ENCODE measurements at regions not wholly inside any gene's neighbourhood (a gene's known extent, or its start where the extent isn't known, plus 50 kb on each side); places are given as distances from the start of the nearest gene placed in this dataset.

DNA sequence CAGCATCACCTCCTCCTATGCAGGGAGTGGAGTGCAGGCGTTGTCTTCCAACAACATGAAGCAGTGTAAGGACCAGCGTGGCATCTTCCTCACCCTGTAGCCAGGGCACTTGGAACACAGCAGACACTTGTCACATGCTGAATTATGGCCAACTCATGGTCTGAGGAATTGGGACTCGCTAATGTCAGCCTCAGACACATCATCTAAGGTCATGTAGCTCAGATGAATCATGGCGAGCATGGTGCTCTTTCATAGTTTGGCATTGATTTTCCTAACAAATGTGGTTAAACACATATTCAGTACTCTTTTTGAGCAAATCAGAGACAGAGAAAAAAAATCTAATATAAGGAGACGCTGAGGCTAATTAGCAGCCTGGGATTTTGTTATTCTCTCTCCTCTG, 99.6 kb upstream of the SGCG start:
- TF ChIP-seq POLR2AphosphoS5 (IDR thresholded peaks at IDR 0.05; ENCODE audit: low read depth, low read length) (no peak), REST (IDR thresholded peaks at IDR 0.05; ENCODE audit: insufficient read depth in 1 of 2, low read depth in 2 of 2, low read length in 2 of 2) (no peak), SIN3A (IDR thresholded peaks at IDR 0.05; ENCODE audit: borderline replicate concordance, insufficient read depth, low read length) (no peak), TAF1 (IDR thresholded peaks at IDR 0.05; ENCODE audit: borderline replicate concordance, insufficient read depth, low read length) (no peak), FOXP2 (optimal IDR thresholded peaks at IDR 0.05; ENCODE audit: borderline replicate concordance, extremely low read depth, extremely low read length, insufficient read depth) (no peak)

DNA sequence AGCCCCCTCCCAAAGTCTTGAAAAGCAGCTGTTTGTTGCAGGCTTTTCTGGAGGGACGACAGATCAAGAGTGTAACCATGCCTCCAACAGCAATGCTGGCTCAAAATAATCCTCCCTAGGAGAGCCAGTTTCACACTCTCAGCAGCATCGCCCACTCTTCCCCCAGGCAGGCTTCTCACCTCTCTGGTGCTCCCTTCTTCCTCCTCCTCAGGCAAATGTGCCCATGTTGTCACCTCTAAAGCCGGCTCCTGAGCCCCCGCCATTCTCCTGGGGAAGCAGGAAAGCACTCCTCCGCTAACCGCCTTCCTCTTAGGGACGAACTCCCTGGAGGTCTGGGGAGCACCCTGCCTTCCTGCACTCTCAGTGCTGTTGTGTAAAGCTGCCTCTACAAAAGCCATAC, 98.9 kb upstream of the SGCG start:
- no peak for TF ChIP-seq POLR2AphosphoS5 (IDR thresholded peaks at IDR 0.05; ENCODE audit: low read depth, low read length)
- TF ChIP-seq TAF1 (IDR thresholded peaks at IDR 0.05; ENCODE audit: borderline replicate concordance, insufficient read depth, low read length): no peak
- TF ChIP-seq FOXP2 (optimal IDR thresholded peaks at IDR 0.05; ENCODE audit: borderline replicate concordance, extremely low read depth, extremely low read length, insufficient read depth): no peak
- TF ChIP-seq REST (IDR thresholded peaks at IDR 0.05; ENCODE audit: insufficient read depth in 1 of 2, low read depth in 2 of 2, low read length in 2 of 2): no peak
- no peak for TF ChIP-seq SIN3A (IDR thresholded peaks at IDR 0.05; ENCODE audit: borderline replicate concordance, insufficient read depth, low read length)

DNA sequence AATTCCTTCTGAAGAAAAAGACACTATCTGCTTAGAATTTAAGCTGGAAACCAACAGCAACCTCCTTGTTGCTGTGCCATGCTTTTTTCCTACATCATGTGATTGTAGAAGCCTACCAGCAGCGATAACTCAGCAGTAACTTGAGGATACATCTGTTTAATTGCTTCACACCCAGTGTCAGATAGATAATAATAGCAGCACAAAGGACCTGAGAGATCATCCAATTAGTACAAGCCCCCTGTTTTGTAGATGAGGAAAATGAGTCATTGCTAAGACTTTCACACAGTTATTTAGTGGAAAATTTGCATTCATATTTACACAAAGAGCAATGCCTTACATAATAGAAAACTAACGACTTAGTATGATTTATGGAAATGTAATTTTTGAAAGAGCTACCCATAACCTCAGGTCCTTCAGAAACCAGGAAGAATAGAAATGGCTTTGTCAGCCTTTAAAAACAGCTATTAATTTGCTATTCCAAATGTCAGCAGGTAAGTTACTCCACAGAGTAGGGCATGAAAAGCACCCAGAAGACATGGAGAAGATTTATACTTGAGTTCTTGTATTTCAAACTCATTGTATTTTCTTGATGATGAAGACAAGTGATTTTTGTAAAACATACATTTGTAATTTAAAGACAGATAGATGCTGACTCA, 93.7 kb upstream of the SGCG start:
- TF ChIP-seq POLR2AphosphoS5 (IDR thresholded peaks at IDR 0.05; ENCODE audit: low read depth, low read length) (no peak), TAF1 (IDR thresholded peaks at IDR 0.05; ENCODE audit: borderline replicate concordance, insufficient read depth, low read length) (no peak), FOXP2 (optimal IDR thresholded peaks at IDR 0.05; ENCODE audit: borderline replicate concordance, extremely low read depth, extremely low read length, insufficient read depth) (no peak), SIN3A (IDR thresholded peaks at IDR 0.05; ENCODE audit: borderline replicate concordance, insufficient read depth, low read length) (no peak), REST (IDR thresholded peaks at IDR 0.05; ENCODE audit: insufficient read depth in 1 of 2, low read depth in 2 of 2, low read length in 2 of 2) (no peak)

DNA sequence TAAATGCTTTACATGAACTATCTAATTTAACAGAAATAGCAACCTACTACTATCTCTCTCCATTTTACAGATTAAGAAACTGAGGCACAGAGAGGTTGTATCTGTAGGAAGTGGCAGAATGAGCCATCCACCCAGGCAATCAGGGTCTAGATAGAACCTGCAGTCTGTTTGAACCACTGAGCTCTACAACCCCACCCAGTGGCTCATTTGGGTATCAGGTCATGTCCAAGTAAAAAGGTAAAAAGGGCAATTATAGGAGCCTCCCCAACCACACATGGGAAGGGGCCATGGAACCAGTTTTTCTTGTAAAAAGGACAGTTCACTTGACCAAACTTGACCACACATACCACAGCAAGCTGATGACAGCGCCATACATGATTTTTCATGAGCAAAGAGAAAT, 92.9 kb upstream of the SGCG start:
- TF ChIP-seq FOXP2 (optimal IDR thresholded peaks at IDR 0.05; ENCODE audit: borderline replicate concordance, extremely low read depth, extremely low read length, insufficient read depth) (no peak), POLR2AphosphoS5 (IDR thresholded peaks at IDR 0.05; ENCODE audit: low read depth, low read length) (no peak), SIN3A (IDR thresholded peaks at IDR 0.05; ENCODE audit: borderline replicate concordance, insufficient read depth, low read length) (no peak), TAF1 (IDR thresholded peaks at IDR 0.05; ENCODE audit: borderline replicate concordance, insufficient read depth, low read length) (no peak), REST (IDR thresholded peaks at IDR 0.05; ENCODE audit: insufficient read depth in 1 of 2, low read depth in 2 of 2, low read length in 2 of 2) (no peak)
